H9 (cell line): ENCODE measurements at regions not wholly inside any gene's neighbourhood (a gene's known extent, or its start where the extent isn't known, plus 50 kb on each side); places are given as distances from the start of the nearest gene placed in this dataset.

ENCODE experiments used
- DNase-seq: peaks from one replicate; pipeline ENCODE4 v3.0.0-alpha.2; 2017
- H2AFZ ChIP-seq: one replicate; pipeline ENCODE4 v1.6.1; 2013; ENCODE audit warnings: mild to moderate bottlenecking, low read length, control low read depth, moderate library complexity
- H2AK5ac ChIP-seq: 2 replicates; pipeline ENCODE4 v1.6.1; 2013; ENCODE audit warnings: low read length, control low read depth, mixed read lengths; ENCODE audit not compliant: insufficient read length
- H2BK120ac ChIP-seq: one replicate; pipeline ENCODE4 v1.6.1; 2013; ENCODE audit warnings: low read depth, mild to moderate bottlenecking, low read length, control low read depth, inconsistent platforms; ENCODE audit not compliant: poor library complexity, severe bottlenecking
- H2BK12ac ChIP-seq: 2 replicates; pipeline ENCODE4 v1.6.1; 2013; ENCODE audit warnings: low read length, control low read depth, mixed read lengths, low read depth; ENCODE audit not compliant: insufficient read length
- H2BK15ac ChIP-seq: 2 replicates; pipeline ENCODE4 v1.6.1; 2013; ENCODE audit warnings: low read depth, low read length, control low read depth
- H2BK20ac ChIP-seq: one replicate; pipeline ENCODE4 v1.6.1; 2013; ENCODE audit warnings: low read depth, mild to moderate bottlenecking, low read length, control low read depth, inconsistent platforms; ENCODE audit not compliant: poor library complexity, severe bottlenecking
- H2BK5ac ChIP-seq: 2 replicates; pipeline ENCODE4 v1.6.1; 2013; ENCODE audit warnings: low read length, control low read depth, mixed read lengths; ENCODE audit not compliant: insufficient read length
- H3K14ac ChIP-seq: 2 replicates; pipeline ENCODE4 v1.6.1; 2013; ENCODE audit warnings: low read length, control low read depth; ENCODE audit not compliant: insufficient read depth
- H3K18ac ChIP-seq: 2 replicates; pipeline ENCODE4 v1.6.1; 2013; ENCODE audit warnings: low read depth, mild to moderate bottlenecking, mixed read lengths, low read length, control low read depth; ENCODE audit not compliant: insufficient read length
- H3K23ac ChIP-seq: 2 replicates; pipeline ENCODE4 v1.6.1; 2013; ENCODE audit warnings: low read length, control low read depth, mixed read lengths, low read depth; ENCODE audit not compliant: insufficient read length
- H3K23me2 ChIP-seq: 2 replicates; pipeline ENCODE4 v1.6.1; 2013; ENCODE audit warnings: low read depth, mild to moderate bottlenecking, mixed read lengths, low read length, control low read depth; ENCODE audit not compliant: insufficient read length, poor library complexity, severe bottlenecking
- H3K27ac ChIP-seq: 2 replicates; pipeline ENCODE4 v1.5.1; 2013; ENCODE audit warnings: low read length, control low read depth, mixed read lengths, low read depth; ENCODE audit not compliant: insufficient read length
- H3K27me3 ChIP-seq: 2 replicates; pipeline ENCODE4 v1.6.1; 2013; ENCODE audit warnings: low read length, control low read depth, inconsistent platforms; ENCODE audit not compliant: insufficient read depth
- H3K4ac ChIP-seq: 2 replicates; pipeline ENCODE4 v1.6.1; 2013; ENCODE audit warnings: low read depth, mild to moderate bottlenecking, control low read depth, inconsistent platforms, low read length, moderate library complexity
- H3K4me1 ChIP-seq: 2 replicates; pipeline ENCODE4 v1.6.1; 2013; ENCODE audit warnings: low read length, control low read depth, inconsistent platforms; ENCODE audit not compliant: insufficient read depth
- H3K4me2 ChIP-seq: 2 replicates; pipeline ENCODE4 v1.6.1; 2013; ENCODE audit warnings: low read length, control low read depth, mixed read lengths; ENCODE audit not compliant: insufficient read length, insufficient read depth
- H3K56ac ChIP-seq: 2 replicates; pipeline ENCODE4 v1.6.1; 2013; ENCODE audit warnings: low read depth, mild to moderate bottlenecking, mixed read lengths, low read length, control low read depth; ENCODE audit not compliant: insufficient read length
- H3K79me1 ChIP-seq: 2 replicates; pipeline ENCODE4 v1.6.1; 2013; ENCODE audit warnings: low read depth, mild to moderate bottlenecking, moderate library complexity, low read length, control low read depth, inconsistent platforms; ENCODE audit not compliant: insufficient read depth, poor library complexity, severe bottlenecking
- H3K79me2 ChIP-seq: 2 replicates; pipeline ENCODE4 v1.6.1; 2013; ENCODE audit warnings: low read length, control low read depth, inconsistent platforms; ENCODE audit not compliant: insufficient read depth
- H3K9ac ChIP-seq: 2 replicates; pipeline ENCODE4 v1.6.1; 2013; ENCODE audit warnings: low read length, control low read depth, mixed read lengths; ENCODE audit not compliant: insufficient read length; ENCODE audit errors: extremely low read depth
- H3K9me3 ChIP-seq: one replicate; pipeline ENCODE4 v1.6.1; 2013; ENCODE audit warnings: low read depth, low read length, inconsistent platforms; ENCODE audit not compliant: control insufficient read depth
- H3T11ph ChIP-seq: one replicate; pipeline ENCODE4 v1.6.1; 2013; ENCODE audit warnings: mild to moderate bottlenecking, low read length, control low read depth, inconsistent platforms
- H4K20me1 ChIP-seq: one replicate; pipeline ENCODE4 v1.6.1; 2013; ENCODE audit not compliant: control insufficient read depth, insufficient read length, insufficient read depth
- H4K5ac ChIP-seq: 2 replicates; pipeline ENCODE4 v1.6.1; 2013; ENCODE audit warnings: low read depth, mild to moderate bottlenecking, mixed read lengths, low read length, control low read depth; ENCODE audit not compliant: insufficient read length
- H4K8ac ChIP-seq: replicated peaks from 2 replicates; pipeline ENCODE4 v1.6.1; 2013; ENCODE audit warnings: low read length, control low read depth, mixed read lengths, low read depth; ENCODE audit not compliant: insufficient read length
- H4K91ac ChIP-seq: 2 replicates; pipeline ENCODE4 v1.6.1; 2013; ENCODE audit warnings: low read depth, mild to moderate bottlenecking, moderate library complexity, mixed read lengths, low read length, control low read depth; ENCODE audit not compliant: insufficient read length
- H3K27ac Mint-ChIP-seq, 3 experiments: 2 replicates in 2 of 3; 3 replicates in 1 of 3; pipeline ENCODE4 v1.8.0; 2020 to 2021; ENCODE audit warnings: mixed read lengths in 3 of 3, mild to moderate bottlenecking in 1 of 3, moderate library complexity in 1 of 3
- H3K27me3 Mint-ChIP-seq: 2 replicates; pipeline ENCODE4 v1.8.0; 2021; ENCODE audit warnings: low read depth, mild to moderate bottlenecking, moderate library complexity, mixed read lengths
- H3K36me3 Mint-ChIP-seq, 3 experiments: 2 replicates in 2 of 3; 3 replicates in 1 of 3; pipeline ENCODE4 v1.8.0; 2020 to 2021; ENCODE audit warnings: low read depth in 3 of 3, mixed read lengths in 3 of 3; ENCODE audit not compliant: insufficient read depth in 1 of 3
- H3K4me1 Mint-ChIP-seq, 2 experiments: 2 replicates each; pipeline ENCODE4 v1.8.0; 2020; ENCODE audit warnings: mixed read lengths in 2 of 2
- H3K4me3 Mint-ChIP-seq, 2 experiments: 2 replicates in 1 of 2; 3 replicates in 1 of 2; pipeline ENCODE4 v1.8.0; 2020 to 2021; ENCODE audit warnings: mild to moderate bottlenecking in 2 of 2, mixed read lengths in 2 of 2, moderate library complexity in 1 of 2
- H3K9me3 Mint-ChIP-seq, 2 experiments: 2 replicates in 1 of 2; 3 replicates in 1 of 2; pipeline ENCODE4 v1.8.0; 2020; ENCODE audit warnings: mild to moderate bottlenecking in 2 of 2, mixed read lengths in 2 of 2, moderate library complexity in 1 of 2
- CTCF ChIP-seq: fragments of 200-600 bp; sonication (generic); conservative IDR thresholded peaks from 3 replicates; pipeline ENCODE4 v1.8.0; 2021; ENCODE audit warnings: antibody characterized with exemption, mild to moderate bottlenecking
- WGBS: extraction: QIAGEN DNeasy Blood & Tissue Kit; methylation state at CpG from one replicate; pipeline ENCODE4 v1.1.7; 2013; ENCODE audit warnings: missing lambda C conversion rate, low lambda C conversion rate, mixed read lengths; ENCODE audit not compliant: insufficient read length; ENCODE audit errors: extremely low coverage; 5-methylcytosine and 5-hydroxymethylcytosine counted together

GRCh38 chr4:127484117-127484516 is 148.6 kb upstream of the INTU start:
- Histone ChIP-seq H3K79me1 (no peaks in the 10 kb centered on the region), H2AK5ac (no peak overlapping the region), H2BK5ac (no peak overlapping the region), H3K4ac (no peak overlapping the region), H3K23ac (no peak overlapping the region), H2AFZ (no peak overlapping the region), H2BK12ac (no peak overlapping the region), H3K27me3 (no peaks in the 10 kb centered on the region), H2BK15ac (no peak overlapping the region), H3K4me1 (peaks cover under 1% of the 10 kb centered on the region; the same call in 1 of the 2 replicates), H2BK120ac (no peak overlapping the region), H3K79me2 (no peaks in the 10 kb centered on the region), H3K27ac (no peak overlapping the region), H4K91ac (no peak overlapping the region), H4K8ac (no peak overlapping the region), H2BK20ac (no peak overlapping the region), H4K20me1 (no peaks in the 10 kb centered on the region), H3K9me3 (no peaks in the 10 kb centered on the region), H4K5ac (no peak overlapping the region), H3K9ac (no peak overlapping the region), H3K14ac (no peak overlapping the region), H3K56ac (no peak overlapping the region), H3T11ph (no peak overlapping the region), H3K23me2 (no peaks in the 10 kb centered on the region), H3K18ac (no peak overlapping the region), H3K4me2 (no peak overlapping the region)
- no peaks in the 10 kb centered on the region for H3K27me3 Mint-ChIP-seq
- WGBS: no CpG with 5 or more reads among the region's 1 CpG
- H3K4me1 Mint-ChIP-seq: peaks cover 6 to 12% of the 10 kb centered on the region in 2 experiments
- H3K4me3 Mint-ChIP-seq: no peak overlapping the region
- DNase-seq: no peak
- H3K36me3 Mint-ChIP-seq: no peaks in the 10 kb centered on the region
- no peak for TF ChIP-seq CTCF
- no peaks in the 10 kb centered on the region for H3K9me3 Mint-ChIP-seq
- no peak overlapping the region for H3K27ac Mint-ChIP-seq
